ENCODE measurements at regions not wholly inside any gene's neighbourhood (a gene's known extent, or its start where the extent isn't known, plus 50 kb on each side); places are given as distances from the start of the nearest gene placed in this dataset.

DNA sequence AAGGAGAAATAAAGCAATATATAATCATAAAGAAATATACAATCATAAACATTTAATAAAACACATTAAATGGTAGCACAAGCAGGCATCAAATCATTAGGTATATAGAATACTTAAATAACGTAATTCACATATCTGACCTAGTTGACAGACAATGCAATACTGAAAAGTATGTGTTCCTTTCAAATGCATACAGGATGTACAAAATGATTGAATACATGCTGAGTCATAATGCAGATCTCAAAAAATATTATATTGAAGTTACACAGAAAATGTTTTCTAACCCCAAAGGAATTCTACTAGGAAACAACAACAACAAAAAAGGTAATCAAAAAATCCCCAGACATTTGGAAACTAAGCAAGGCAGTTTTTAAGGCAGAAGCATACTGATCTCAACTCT is 1072.0 kb upstream of the INTU start:
- TF ChIP-seq CTCF (IDR thresholded peaks at IDR 0.05), result no peak
- no peak for TF ChIP-seq POLR2A (IDR thresholded peaks at IDR 0.05)
- no peak for TF ChIP-seq EP300 (IDR thresholded peaks at IDR 0.05)
